Mucosa of descending colon (tissue), 3 donors: ENCODE measurements at regions not wholly inside any gene's neighbourhood (a gene's known extent, or its start where the extent isn't known, plus 50 kb on each side); places are given as distances from the start of the nearest gene placed in this dataset.

Source experiments
- ATAC-seq: fragments of 200-7000 bp; cut with Tn5 transposase; one replicate; pipeline ENCODE4 v1.9.1; 2020; ENCODE audit warnings: mild to moderate bottlenecking, moderate library complexity
- DNase-seq, 3 donors: peaks; one replicate each; pipeline ENCODE4 v3.0.0-alpha.2; 2020
- H3K36me3 ChIP-seq: fragments of 200-600 bp; one replicate; pipeline ENCODE4 v1.8.0; 2021; ENCODE audit warnings: low read depth, mild to moderate bottlenecking
- H3K4me1 ChIP-seq: fragments of 200-600 bp; one replicate; pipeline ENCODE4 v1.8.0; 2021; ENCODE audit warnings: low read depth, mild to moderate bottlenecking
- H3K4me3 ChIP-seq: fragments of 200-600 bp; one replicate; pipeline ENCODE4 v1.8.0; 2021; ENCODE audit warnings: mild to moderate bottlenecking
- H3K9me3 ChIP-seq: fragments of 200-600 bp; one replicate; pipeline ENCODE4 v1.8.0; 2021; ENCODE audit warnings: mild to moderate bottlenecking
- CTCF ChIP-seq: fragments of 200-600 bp; IDR thresholded peaks from one replicate; pipeline ENCODE4 v1.8.0; 2022; ENCODE audit warnings: antibody characterized with exemption, mild to moderate bottlenecking
- intact Hi-C, 2 donors: fragments of 100-400 bp; cut with DNase I in 1 of 2; cut with micrococcal nuclease in 1 of 2; formaldehyde crosslinking; loops; one replicate each; pipeline versions ENCODE4 v1.11.0 to v1.11.1; 2022; cut with DNase I, micrococcal nuclease
- donor health status: DM: no; HTN: no; CAD: no; lungs with moderate emphysema.
- donor health status: DM: no; HTN: no; CAD: no.
- donor health status: DM: no; HTN: yes; CAD: no.

- Histone ChIP-seq H3K4me1 (peaks cover 20% of the 10 kb centered on the region), H3K36me3 (no peaks in the 10 kb centered on the region), H3K4me3 (no peak overlapping the region), H3K9me3 (no peaks in the 10 kb centered on the region)
- DNase-seq (peak; percentile 69 to 88 (median 88)), ATAC-seq (peak; percentile 85)
- TF ChIP-seq CTCF, result no peak
- intact Hi-C loops, result loop anchor here in 1 of 2 donors (10.0 kb wide), 1 partner anchor 453 kb away; no protein-coding TSS in a partner anchor
Observed at GRCh38 chr13:74287724-74288169, 153.5 kb upstream of the KLF12 start.

- ATAC-seq (no peak), DNase-seq (no peak)
- TF ChIP-seq CTCF, result no peak
- H3K9me3 ChIP-seq, result no peaks in the 10 kb centered on the region
- intact Hi-C loops, result loop anchor here in 1 of 2 donors (10.0 kb wide), 1 partner anchor 446 kb away; no protein-coding TSS in a partner anchor
- H3K4me3 ChIP-seq, result no peak overlapping the region
- H3K36me3 ChIP-seq, result no peaks in the 10 kb centered on the region
- no peaks in the 10 kb centered on the region for H3K4me1 ChIP-seq
Observed at GRCh38 chr13:74280795-74281490, 146.7 kb upstream of the KLF12 start.

DNA sequence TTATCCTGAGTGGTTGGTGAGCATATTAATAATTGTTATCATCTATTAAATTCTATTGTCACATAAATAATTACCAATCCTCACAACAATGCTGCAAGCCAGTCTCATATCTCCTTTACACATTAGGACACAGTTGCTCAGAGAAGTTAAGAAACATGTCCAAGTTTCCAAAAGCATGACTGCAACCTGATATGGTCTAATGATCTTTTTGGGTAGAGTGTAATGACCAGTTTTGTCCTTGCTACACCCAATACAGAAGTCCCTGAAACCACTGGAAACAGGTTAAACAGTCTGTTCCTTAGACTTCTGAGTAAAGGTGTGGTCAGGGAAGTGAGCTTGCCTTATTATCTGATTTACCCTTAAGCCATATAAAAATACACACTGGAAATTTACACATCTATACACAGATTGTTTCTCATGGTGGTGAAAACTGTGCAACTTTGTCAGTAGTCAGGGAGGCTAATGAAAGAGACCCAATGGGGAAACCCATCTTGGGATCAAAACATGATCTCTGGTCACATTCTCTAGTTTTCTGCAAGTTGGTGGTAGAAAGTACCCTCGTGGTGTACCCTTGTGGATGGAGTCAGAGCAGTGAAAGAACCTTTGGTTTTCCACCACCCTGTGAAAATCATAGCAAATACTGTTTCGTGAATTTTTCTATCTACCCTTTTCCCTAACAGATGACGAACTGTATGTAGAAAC, 146.0 kb upstream of the KLF12 start:
- intact Hi-C loops, result loop anchor here in 1 of 2 donors (10.0 kb wide), 1 partner anchor 445 kb away; no protein-coding TSS in a partner anchor
- no peak for ATAC-seq

DNA sequence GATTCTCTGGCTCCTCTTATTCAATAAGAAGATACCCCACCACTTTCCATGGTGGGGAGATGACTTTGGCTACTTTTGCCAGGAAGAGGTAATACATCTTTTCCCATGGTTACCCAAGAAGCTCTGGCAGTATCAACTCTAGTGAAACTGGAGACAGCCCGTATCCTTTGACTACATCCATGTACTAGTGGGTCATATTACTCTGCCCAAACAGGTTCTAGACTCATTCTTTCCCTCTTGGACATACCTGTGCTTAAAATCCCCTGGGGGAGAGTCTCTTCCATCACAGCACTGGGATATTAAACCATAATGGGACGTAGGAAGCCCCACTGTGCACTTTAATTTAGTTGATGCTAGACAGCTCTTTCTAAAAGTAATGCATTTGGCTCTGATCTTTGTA, 144.7 kb upstream of the KLF12 start:
- no peaks in the 10 kb centered on the region for H3K36me3 ChIP-seq
- H3K4me1 ChIP-seq, result no peaks in the 10 kb centered on the region
- TF ChIP-seq CTCF, result no peak
- intact Hi-C loops, result loop anchor here in 1 of 2 donors (10.0 kb wide), 1 partner anchor 134 kb away; no protein-coding TSS in a partner anchor
- no peaks in the 10 kb centered on the region for H3K9me3 ChIP-seq
- H3K4me3 ChIP-seq, result no peak overlapping the region
- no peak for DNase-seq
- no peak for ATAC-seq

More for the DNA sequence above, 146.0 kb upstream of the KLF12 start:
- no peaks in the 10 kb centered on the region for H3K4me1 ChIP-seq
- no peak overlapping the region for H3K4me3 ChIP-seq
- DNase-seq, result no peak
- no peaks in the 10 kb centered on the region for H3K9me3 ChIP-seq
- no peaks in the 10 kb centered on the region for H3K36me3 ChIP-seq
- TF ChIP-seq CTCF, result no peak

DNA sequence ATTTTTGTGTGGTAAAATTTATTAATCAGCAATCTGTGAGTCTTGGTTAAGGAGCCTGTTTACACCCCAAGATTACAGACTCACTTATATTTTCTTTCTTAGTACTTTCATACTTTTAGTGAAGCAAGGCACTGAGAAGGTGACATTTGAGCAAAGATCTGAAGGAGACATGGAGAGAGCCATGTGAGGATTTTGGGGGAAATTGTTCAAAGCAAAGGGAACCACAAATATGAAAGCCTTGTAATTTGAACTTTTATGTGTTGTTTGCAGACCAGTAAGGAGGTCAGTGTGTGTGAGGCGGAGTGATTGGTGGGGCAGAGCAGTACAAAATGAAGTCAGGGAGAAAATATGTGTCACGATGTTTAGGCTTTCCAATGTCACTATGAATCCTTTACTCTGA, 140.7 kb upstream of the KLF12 start:
- ATAC-seq, result no peak
- peaks cover 4% of the 10 kb centered on the region for H3K9me3 ChIP-seq
- intact Hi-C loops, result loop anchor here in 1 of 2 donors (10.0 kb wide), 1 partner anchor 130 kb away; no protein-coding TSS in a partner anchor
- no peak for DNase-seq
- TF ChIP-seq CTCF, result no peak
- no peaks in the 10 kb centered on the region for H3K4me1 ChIP-seq
- H3K4me3 ChIP-seq, result no peak overlapping the region
- H3K36me3 ChIP-seq, result no peaks in the 10 kb centered on the region
